Left ventricle myocardium inferior (tissue), 1 donor: ENCODE measurements at regions not wholly inside any gene's neighbourhood (a gene's known extent, or its start where the extent isn't known, plus 50 kb on each side); places are given as distances from the start of the nearest gene placed in this dataset.

Experiments used
- DNase-seq: peaks from one replicate; pipeline ENCODE4 v3.0.0-alpha.2; 2020
- H3K27ac ChIP-seq: fragments of 200-600 bp; replicated peaks from 2 replicates; pipeline ENCODE4 v1.8.0; 2021
- H3K27me3 ChIP-seq: fragments of 200-600 bp; 2 replicates; pipeline ENCODE4 v1.8.0; 2021; ENCODE audit warnings: low read depth
- H3K36me3 ChIP-seq: fragments of 200-600 bp; 2 replicates; pipeline ENCODE4 v1.8.0; 2021
- H3K4me1 ChIP-seq: fragments of 200-600 bp; 2 replicates; pipeline ENCODE4 v1.8.0; 2021
- H3K4me3 ChIP-seq: fragments of 200-600 bp; 2 replicates; pipeline ENCODE4 v1.8.0; 2021; ENCODE audit warnings: mild to moderate bottlenecking, moderate library complexity
- H3K9me3 ChIP-seq: fragments of 200-600 bp; replicated peaks from 2 replicates; pipeline ENCODE4 v1.8.0; 2021
- CTCF ChIP-seq: fragments of 200-600 bp; IDR thresholded peaks from 2 replicates; pipeline ENCODE4 v1.8.0; 2021; ENCODE audit warnings: antibody characterized with exemption, mild to moderate bottlenecking, borderline replicate concordance
- intact Hi-C: fragments of 100-400 bp; cut with micrococcal nuclease; formaldehyde crosslinking; loops from one replicate; pipeline ENCODE4 v1.11.0; 2022
- donor health status: DM: no; HTN: yes; CAD: no; lungs with severe emphysema.

GRCh38 chr12:114760151-114760877, 76.3 kb upstream of the TBX3 start:
- no peaks in the 10 kb centered on the region for H3K9me3 ChIP-seq
- H3K4me1 ChIP-seq: no peaks in the 10 kb centered on the region
- H3K27ac ChIP-seq: no peak overlapping the region
- H3K36me3 ChIP-seq: no peaks in the 10 kb centered on the region
- intact Hi-C loops: no loop called here
- no peak for DNase-seq
- TF ChIP-seq CTCF: no peak
- no peak overlapping the region for H3K4me3 ChIP-seq
- no peaks in the 10 kb centered on the region for H3K27me3 ChIP-seq

GRCh38 chr12:114759635-114760034, 75.7 kb upstream of the TBX3 start:
- intact Hi-C loops: no loop called here
- H3K27ac ChIP-seq: no peak overlapping the region
- no peaks in the 10 kb centered on the region for H3K4me1 ChIP-seq
- no peak overlapping the region for H3K4me3 ChIP-seq
- no peaks in the 10 kb centered on the region for H3K27me3 ChIP-seq
- no peaks in the 10 kb centered on the region for H3K9me3 ChIP-seq
- no peaks in the 10 kb centered on the region for H3K36me3 ChIP-seq
- no peak for TF ChIP-seq CTCF
- no peak for DNase-seq

GRCh38 chr12:114757684-114758325, 73.8 kb upstream of the TBX3 start:
- no peak for TF ChIP-seq CTCF
- no peak overlapping the region for H3K4me3 ChIP-seq
- H3K27me3 ChIP-seq: no peaks in the 10 kb centered on the region
- H3K27ac ChIP-seq: no peak overlapping the region
- no peak for DNase-seq
- intact Hi-C loops: no loop called here
- no peaks in the 10 kb centered on the region for H3K4me1 ChIP-seq
- H3K36me3 ChIP-seq: no peaks in the 10 kb centered on the region
- H3K9me3 ChIP-seq: no peaks in the 10 kb centered on the region

GRCh38 chr12:114752217-114752616, 68.2 kb upstream of the TBX3 start:
- Histone ChIP-seq H3K27ac (no peak overlapping the region), H3K4me1 (peaks cover 8% of the 10 kb centered on the region), H3K9me3 (no peaks in the 10 kb centered on the region), H3K4me3 (no peak overlapping the region), H3K27me3 (no peaks in the 10 kb centered on the region), H3K36me3 (no peaks in the 10 kb centered on the region)
- TF ChIP-seq CTCF: no peak
- intact Hi-C loops: no loop called here
- no peak for DNase-seq

- H3K4me3 ChIP-seq: no peak overlapping the region
- intact Hi-C loops: no loop called here
- no peak for DNase-seq
- no peaks in the 10 kb centered on the region for H3K9me3 ChIP-seq
- H3K27me3 ChIP-seq: no peaks in the 10 kb centered on the region
- peaks cover 8% of the 10 kb centered on the region for H3K4me1 ChIP-seq
- no peak overlapping the region for H3K27ac ChIP-seq
- TF ChIP-seq CTCF: no peak
- no peaks in the 10 kb centered on the region for H3K36me3 ChIP-seq
These were observed 67.7 kb upstream of the TBX3 start for GRCh38 chr12:114751712-114752111.
